B cell (primary cell): ENCODE measurements at regions not wholly inside any gene's neighbourhood (a gene's known extent, or its start where the extent isn't known, plus 50 kb on each side); places are given as distances from the start of the nearest gene placed in this dataset.

Experiments
- ATAC-seq: fragments of 200-7000 bp; cut with Tn5 transposase; one replicate; pipeline ENCODE4 v1.10.0; 2021; ENCODE audit warnings: low read depth, mild to moderate bottlenecking, moderate number of reproducible peaks, moderate library complexity
- CTCF ChIA-PET: fragments of 350-600 bp; sonication (Branson Sonifier 250); formaldehyde crosslinking; loops from one replicate; lab custom pipeline; 2021; ENCODE audit warnings: antibody characterized with exemption, inconsistent platforms; lab: Charles Lee
- POLR2A ChIA-PET: fragments of 350-600 bp; sonication (Branson Sonifier 250); formaldehyde crosslinking; loops from one replicate; lab custom pipeline; 2021; ENCODE audit warnings: antibody characterized with exemption; lab: Charles Lee
- DNase-seq: peaks from one replicate; pipeline ENCODE4 v3.0.0; 2013
- H2AFZ ChIP-seq: 2 replicates; pipeline ENCODE4 v1.6.1; 2012; ENCODE audit warnings: mild to moderate bottlenecking, low read depth, low read length; ENCODE audit not compliant: insufficient read depth, poor library complexity, severe bottlenecking
- H3K27ac ChIP-seq, 2 donors: 1 replicate in 1 of 2; 2 replicates in 1 of 2; pipeline ENCODE4 v1.5.1; 2012 to 2013; ENCODE audit warnings: low read length in 2 of 2, mild to moderate bottlenecking in 2 of 2, moderate library complexity in 1 of 2
- H3K27me3 ChIP-seq, 4 experiments: fragments of 200-600 bp in 1 of 4; sonication (generic) in 1 of 4; replicated peaks in 1 of 4; 1 replicate in 2 of 4; 2 replicates in 2 of 4; pipeline versions ENCODE4 v1.6.1 to v1.7.0; 2013 to 2016; ENCODE audit warnings: low read length in 3 of 4, mild to moderate bottlenecking in 2 of 4, mixed read lengths in 1 of 4, moderate library complexity in 1 of 4; ENCODE audit not compliant: insufficient read depth in 4 of 4, control insufficient read depth in 3 of 4; ENCODE audit errors: control extremely low read depth in 1 of 4
- H3K36me3 ChIP-seq, 2 experiments: replicated peaks in 1 of 2; 1 replicate in 1 of 2; 2 replicates in 1 of 2; pipeline versions ENCODE4 v1.6.1 to v1.7.1; 2013; ENCODE audit warnings: low read length in 1 of 2; ENCODE audit not compliant: insufficient read depth in 2 of 2, control insufficient read depth in 1 of 2; ENCODE audit errors: control extremely low read depth in 1 of 2, extremely low read depth in 1 of 2
- H3K4me1 ChIP-seq, 2 donors: fragments of 200-600 bp in 1 of 2; sonication (generic) in 1 of 2; 1 replicate in 1 of 2; 2 replicates in 1 of 2; pipeline versions ENCODE4 v1.5.1 to v1.6.1; 2013 to 2017; ENCODE audit warnings: low read length in 2 of 2; ENCODE audit not compliant: control insufficient read depth in 2 of 2, insufficient read depth in 2 of 2
- H3K4me2 ChIP-seq: replicated peaks from 2 replicates; pipeline ENCODE3; 2012; ENCODE audit warnings: mild to moderate bottlenecking, low read depth, low read length; ENCODE audit not compliant: poor library complexity, severe bottlenecking
- H3K4me3 ChIP-seq, 5 experiments: fragments of 200-600 bp in 1 of 5; sonication (generic) in 1 of 5; 1 replicate in 3 of 5; 2 replicates in 2 of 5; pipeline versions ENCODE4 v1.5.1 to v1.7.0; 2011 to 2016; ENCODE audit warnings: low read length in 4 of 5, mild to moderate bottlenecking in 4 of 5, low read depth in 2 of 5, control low read depth in 1 of 5, moderate library complexity in 1 of 5; ENCODE audit not compliant: insufficient read depth in 1 of 5; ENCODE audit errors: control extremely low read depth in 1 of 5, extremely low read depth in 1 of 5
- H3K79me2 ChIP-seq: fragments of 200-600 bp; sonication (generic); one replicate; pipeline ENCODE4 v1.6.0; 2016; ENCODE audit warnings: low read length; ENCODE audit not compliant: control insufficient read depth, insufficient read depth
- H3K9ac ChIP-seq: fragments of 200-600 bp; sonication (generic); 2 replicates; pipeline ENCODE4 v1.6.1; 2017; ENCODE audit warnings: mild to moderate bottlenecking, low read length, moderate library complexity
- H3K9me3 ChIP-seq, 3 donors: one replicate each; pipeline versions ENCODE4 v1.6.1 to v1.7.1; 2013; ENCODE audit warnings: low read length in 2 of 3; ENCODE audit not compliant: control insufficient read depth in 2 of 3, insufficient read depth in 1 of 3; ENCODE audit errors: control extremely low read depth in 1 of 3
- H4K20me1 ChIP-seq: 2 replicates; pipeline ENCODE4 v1.6.0; 2012; ENCODE audit warnings: mild to moderate bottlenecking, low read length; ENCODE audit not compliant: insufficient read depth, control insufficient read depth, poor library complexity, severe bottlenecking
- H3K27ac Mint-ChIP-seq: one replicate; pipeline ENCODE4 v1.8.0; 2021; ENCODE audit warnings: mixed read lengths
- H3K27me3 Mint-ChIP-seq: one replicate; pipeline ENCODE4 v1.8.0; 2021; ENCODE audit warnings: mixed read lengths
- H3K4me1 Mint-ChIP-seq: one replicate; pipeline ENCODE4 v1.8.0; 2021; ENCODE audit warnings: mixed read lengths
- H3K4me3 Mint-ChIP-seq: one replicate; pipeline ENCODE4 v1.8.0; 2021; ENCODE audit warnings: mixed read lengths
- H3K9me3 Mint-ChIP-seq: one replicate; pipeline ENCODE4 v1.8.0; 2022; ENCODE audit warnings: mixed read lengths; ENCODE audit not compliant: insufficient read depth
- EZH2 ChIP-seq: IDR thresholded peaks from 2 replicates; pipeline ENCODE4 v1.6.1; 2012; ENCODE audit warnings: borderline replicate concordance, low read depth, mild to moderate bottlenecking, moderate library complexity, low read length; ENCODE audit not compliant: insufficient read depth, poor library complexity, severe bottlenecking
- WGBS: methylation state at CpG from one replicate; pipeline ENCODE4 v1.1.5; 2013; ENCODE audit warnings: missing lambda C conversion rate; ENCODE audit not compliant: insufficient coverage; 5-methylcytosine and 5-hydroxymethylcytosine counted together
- intact Hi-C: fragments of 100-400 bp; cut with micrococcal nuclease; formaldehyde crosslinking; loops from one replicate; pipeline ENCODE4 v1.10.0; 2022
- TF ChIP-seq, protein P1 (sequence below): fragments of 200-600 bp; IDR thresholded peaks from one replicate; pipeline ENCODE4 v1.8.0; 2022; ENCODE audit warnings: antibody characterized with exemption, mild to moderate bottlenecking

DNA sequence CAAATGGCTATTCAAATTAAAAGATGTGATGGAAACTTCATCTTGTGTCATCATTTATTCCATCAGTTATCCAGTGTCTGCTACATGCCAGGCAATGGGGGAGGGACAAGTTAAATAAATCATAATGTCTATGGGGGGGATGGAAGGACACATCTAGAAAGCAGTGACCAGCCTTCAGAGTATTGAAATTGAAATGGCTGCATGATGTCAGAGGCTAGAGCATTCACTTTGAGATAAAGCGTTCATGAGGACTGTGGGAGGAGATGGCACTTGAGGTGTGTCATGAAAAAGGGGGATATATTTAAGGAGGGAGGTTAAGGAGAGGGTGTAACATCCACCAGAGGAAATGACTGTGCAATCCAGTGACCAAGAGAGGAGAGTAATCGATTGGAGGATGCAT is 50.6 kb downstream of the SLIT2 start:
- no peak overlapping the region for H2AFZ ChIP-seq
- no peaks in the 10 kb centered on the region for H3K9me3 ChIP-seq
- H3K4me3 ChIP-seq, result no peak overlapping the region
- 83% methylated on average over 1 of the region's 2 CpGs for WGBS
- H4K20me1 ChIP-seq, result no peaks in the 10 kb centered on the region
- H3K27ac ChIP-seq, result no peak overlapping the region
- no peaks in the 10 kb centered on the region for H3K4me1 ChIP-seq
- no peak for ATAC-seq
- TF ChIP-seq, protein P1, sequence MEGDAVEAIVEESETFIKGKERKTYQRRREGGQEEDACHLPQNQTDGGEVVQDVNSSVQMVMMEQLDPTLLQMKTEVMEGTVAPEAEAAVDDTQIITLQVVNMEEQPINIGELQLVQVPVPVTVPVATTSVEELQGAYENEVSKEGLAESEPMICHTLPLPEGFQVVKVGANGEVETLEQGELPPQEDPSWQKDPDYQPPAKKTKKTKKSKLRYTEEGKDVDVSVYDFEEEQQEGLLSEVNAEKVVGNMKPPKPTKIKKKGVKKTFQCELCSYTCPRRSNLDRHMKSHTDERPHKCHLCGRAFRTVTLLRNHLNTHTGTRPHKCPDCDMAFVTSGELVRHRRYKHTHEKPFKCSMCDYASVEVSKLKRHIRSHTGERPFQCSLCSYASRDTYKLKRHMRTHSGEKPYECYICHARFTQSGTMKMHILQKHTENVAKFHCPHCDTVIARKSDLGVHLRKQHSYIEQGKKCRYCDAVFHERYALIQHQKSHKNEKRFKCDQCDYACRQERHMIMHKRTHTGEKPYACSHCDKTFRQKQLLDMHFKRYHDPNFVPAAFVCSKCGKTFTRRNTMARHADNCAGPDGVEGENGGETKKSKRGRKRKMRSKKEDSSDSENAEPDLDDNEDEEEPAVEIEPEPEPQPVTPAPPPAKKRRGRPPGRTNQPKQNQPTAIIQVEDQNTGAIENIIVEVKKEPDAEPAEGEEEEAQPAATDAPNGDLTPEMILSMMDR, result no peak
- no peak for TF ChIP-seq EZH2
- intact Hi-C loops, result no loop called here
- DNase-seq, result no peak
- Mint-ChIP-seq H3K9me3 (no peaks in the 10 kb centered on the region), H3K4me1 (no peaks in the 10 kb centered on the region), H3K4me3 (no peak overlapping the region), H3K27ac (no peak overlapping the region), H3K27me3 (no peaks in the 10 kb centered on the region)
- H3K27me3 ChIP-seq, result no peaks in the 10 kb centered on the region
- H3K79me2 ChIP-seq, result no peaks in the 10 kb centered on the region
- no peak overlapping the region for H3K4me2 ChIP-seq
- H3K36me3 ChIP-seq, result no peaks in the 10 kb centered on the region
- POLR2A ChIA-PET, result no interaction called here
- CTCF ChIA-PET, result no interaction called here
- H3K9ac ChIP-seq, result no peak overlapping the region

DNA sequence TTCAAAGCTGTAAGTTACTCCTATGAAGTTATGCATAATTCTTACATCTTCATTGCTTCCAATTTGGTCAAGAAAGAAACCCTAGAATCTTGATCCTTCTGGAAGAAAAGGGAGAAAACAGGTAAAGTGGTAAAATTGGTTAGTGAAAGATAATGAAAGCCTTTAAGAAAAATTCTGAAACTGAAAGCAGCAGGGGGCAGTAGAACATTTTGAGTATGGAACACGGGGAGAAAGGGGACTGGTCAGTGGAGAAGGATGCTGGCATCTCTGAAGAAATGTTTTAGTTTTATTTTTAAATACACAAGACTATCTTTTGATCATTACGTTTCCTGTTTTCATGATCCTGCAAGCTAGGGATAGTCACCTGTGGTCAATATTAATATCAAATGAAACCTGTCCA is 54.3 kb downstream of the SLIT2 start:
- POLR2A ChIA-PET, result no interaction called here
- no peak overlapping the region for H3K4me2 ChIP-seq

More for the DNA sequence above, 54.3 kb downstream of the SLIT2 start:
- Histone ChIP-seq H3K4me1 (no peaks in the 10 kb centered on the region), H2AFZ (no peak overlapping the region), H3K27ac (no peak overlapping the region), H3K9ac (no peak overlapping the region), H3K79me2 (no peaks in the 10 kb centered on the region), H3K27me3 (no peaks in the 10 kb centered on the region), H3K9me3 (no peaks in the 10 kb centered on the region), H4K20me1 (no peaks in the 10 kb centered on the region), H3K36me3 (no peaks in the 10 kb centered on the region), H3K4me3 (no peak overlapping the region)
- no CpG with 5 or more reads among the region's 2 CpGs for WGBS
- Mint-ChIP-seq H3K27me3 (no peaks in the 10 kb centered on the region), H3K4me3 (no peak overlapping the region), H3K4me1 (no peaks in the 10 kb centered on the region), H3K27ac (no peak overlapping the region), H3K9me3 (no peaks in the 10 kb centered on the region)
- CTCF ChIA-PET, result no interaction called here
- ATAC-seq (no peak), DNase-seq (no peak)
- intact Hi-C loops, result no loop called here
- no peak for TF ChIP-seq EZH2
- TF ChIP-seq, protein P1, result no peak
